ENCODE measurements at regions not wholly inside any gene's neighbourhood (a gene's known extent, or its start where the extent isn't known, plus 50 kb on each side); places are given as distances from the start of the nearest gene placed in this dataset.

DNA sequence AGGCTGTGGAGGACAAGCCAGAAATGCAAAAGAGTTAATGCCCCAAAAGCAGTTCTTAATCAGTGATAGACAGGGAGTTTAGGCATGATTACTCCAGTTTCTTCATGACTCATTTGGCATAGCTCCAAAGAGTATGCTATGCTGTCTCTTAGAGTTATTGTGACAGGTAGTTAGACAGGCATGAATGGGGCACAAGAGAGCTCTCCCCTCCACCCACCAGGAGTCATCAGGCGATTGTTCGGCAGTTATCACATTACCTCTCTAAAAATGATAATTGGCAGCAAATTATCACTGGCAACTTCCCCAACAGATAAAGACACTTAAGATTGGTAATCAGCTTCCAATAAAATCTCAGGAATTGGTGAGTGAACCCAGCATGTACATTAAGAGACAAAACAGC, 320.1 kb downstream of the DAD1 start:
- TF ChIP-seq, protein P1, sequence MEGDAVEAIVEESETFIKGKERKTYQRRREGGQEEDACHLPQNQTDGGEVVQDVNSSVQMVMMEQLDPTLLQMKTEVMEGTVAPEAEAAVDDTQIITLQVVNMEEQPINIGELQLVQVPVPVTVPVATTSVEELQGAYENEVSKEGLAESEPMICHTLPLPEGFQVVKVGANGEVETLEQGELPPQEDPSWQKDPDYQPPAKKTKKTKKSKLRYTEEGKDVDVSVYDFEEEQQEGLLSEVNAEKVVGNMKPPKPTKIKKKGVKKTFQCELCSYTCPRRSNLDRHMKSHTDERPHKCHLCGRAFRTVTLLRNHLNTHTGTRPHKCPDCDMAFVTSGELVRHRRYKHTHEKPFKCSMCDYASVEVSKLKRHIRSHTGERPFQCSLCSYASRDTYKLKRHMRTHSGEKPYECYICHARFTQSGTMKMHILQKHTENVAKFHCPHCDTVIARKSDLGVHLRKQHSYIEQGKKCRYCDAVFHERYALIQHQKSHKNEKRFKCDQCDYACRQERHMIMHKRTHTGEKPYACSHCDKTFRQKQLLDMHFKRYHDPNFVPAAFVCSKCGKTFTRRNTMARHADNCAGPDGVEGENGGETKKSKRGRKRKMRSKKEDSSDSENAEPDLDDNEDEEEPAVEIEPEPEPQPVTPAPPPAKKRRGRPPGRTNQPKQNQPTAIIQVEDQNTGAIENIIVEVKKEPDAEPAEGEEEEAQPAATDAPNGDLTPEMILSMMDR (conservative IDR thresholded peaks at IDR 0.05; ENCODE audit: low read depth, low read length): no peak
- TF ChIP-seq POLR2A (IDR thresholded peaks at IDR 0.05; ENCODE audit: low read depth, low read length): no peak
- TF ChIP-seq, protein P2, sequence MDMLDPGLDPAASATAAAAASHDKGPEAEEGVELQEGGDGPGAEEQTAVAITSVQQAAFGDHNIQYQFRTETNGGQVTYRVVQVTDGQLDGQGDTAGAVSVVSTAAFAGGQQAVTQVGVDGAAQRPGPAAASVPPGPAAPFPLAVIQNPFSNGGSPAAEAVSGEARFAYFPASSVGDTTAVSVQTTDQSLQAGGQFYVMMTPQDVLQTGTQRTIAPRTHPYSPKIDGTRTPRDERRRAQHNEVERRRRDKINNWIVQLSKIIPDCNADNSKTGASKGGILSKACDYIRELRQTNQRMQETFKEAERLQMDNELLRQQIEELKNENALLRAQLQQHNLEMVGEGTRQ (IDR thresholded peaks at IDR 0.05; ENCODE audit: low read depth, low read length): no peak
- no peak for TF ChIP-seq MXI1 (IDR thresholded peaks at IDR 0.05; ENCODE audit: borderline replicate concordance, low read depth, low read length)
- no peak for TF ChIP-seq MAFK (IDR thresholded peaks at IDR 0.05; ENCODE audit: low read depth, low read length)
- TF ChIP-seq RFX5 (IDR thresholded peaks at IDR 0.05; ENCODE audit: low read depth, low read length): no peak
- no peak for TF ChIP-seq RAD21 (IDR thresholded peaks at IDR 0.05; ENCODE audit: low read length)
- no peak for TF ChIP-seq FOS (IDR thresholded peaks at IDR 0.05; ENCODE audit: low read depth, low read length)
- no peak for TF ChIP-seq CEBPB (IDR thresholded peaks at IDR 0.05; ENCODE audit: low read depth, low read length)

Measured in IMR-90 (cell line).